ENCODE measurements at regions not wholly inside any gene's neighbourhood (a gene's known extent, or its start where the extent isn't known, plus 50 kb on each side); places are given as distances from the start of the nearest gene placed in this dataset.
"Not testable (repeated sequence)": the region's sequence is repeated elsewhere in the genome, so short reads cannot be mapped to it uniquely, and the experiment has no call there.

DNA sequence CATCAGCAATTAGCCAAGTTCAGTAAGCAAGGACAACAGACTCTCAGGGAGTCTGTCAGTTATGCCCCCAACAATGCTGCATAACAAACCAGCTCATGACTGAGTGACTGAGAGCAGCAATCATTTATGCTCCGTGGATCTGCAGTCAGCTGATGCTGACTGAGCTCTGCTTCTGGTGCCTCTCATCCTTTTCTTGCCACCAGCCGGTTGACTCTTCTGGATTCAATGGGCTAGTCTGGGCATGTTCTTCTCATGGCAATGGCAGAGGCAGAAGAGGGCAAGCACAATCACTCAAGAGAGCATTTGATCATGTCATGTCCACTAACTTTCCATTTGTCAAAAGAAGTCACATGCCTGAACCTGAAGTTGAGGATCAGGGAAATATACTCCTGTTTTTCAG is 157.0 kb upstream of the NTRK2 start:
- DNase-seq: no peak

GRCh38 chr9:84513473-84513872 is 156.1 kb upstream of the NTRK2 start:
- no peak for DNase-seq

DNA sequence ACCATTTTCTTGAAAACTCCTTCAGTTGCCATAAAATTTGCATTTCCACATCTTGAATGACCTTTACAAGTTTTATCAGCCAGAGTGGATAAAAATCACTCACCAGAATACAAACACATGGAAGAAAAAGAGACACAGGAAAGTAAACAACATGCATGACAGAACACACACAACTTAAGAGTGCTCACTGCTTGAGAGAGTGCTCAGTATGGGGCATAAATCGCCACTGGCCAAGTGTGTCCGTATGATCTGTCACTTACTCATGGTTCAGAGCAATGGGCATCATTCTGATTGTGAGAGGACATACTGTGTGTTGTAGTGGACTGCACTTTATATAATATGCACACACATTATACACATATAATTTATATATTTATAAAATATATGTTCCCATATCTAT is 155.6 kb upstream of the NTRK2 start:
- DNase-seq: no peak

DNA sequence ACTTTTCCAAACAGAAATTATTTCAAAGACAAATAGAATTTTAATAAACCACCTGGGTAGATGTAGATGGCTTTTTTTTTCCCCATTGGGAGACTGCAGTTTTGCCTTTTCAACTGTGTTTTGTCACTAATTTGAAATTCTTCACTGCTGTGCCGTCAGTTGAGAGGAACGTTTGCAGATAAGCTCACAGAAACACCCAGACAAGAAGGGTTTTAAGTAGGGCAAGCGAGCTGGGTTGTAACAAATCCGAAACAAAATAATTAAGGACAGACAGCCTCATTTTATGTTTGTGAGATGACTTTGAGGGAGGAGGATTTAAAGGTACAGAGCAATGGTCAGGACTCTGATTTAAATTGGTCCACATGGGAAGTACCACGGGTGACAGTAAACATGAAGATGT is 155.1 kb upstream of the NTRK2 start:
- DNase-seq: no peak

GRCh38 chr9:84517026-84517425 is 152.5 kb upstream of the NTRK2 start:
- DNase-seq: no peak

GRCh38 chr9:84519413-84519812 is 150.1 kb upstream of the NTRK2 start:
- no peak for DNase-seq

- DNase-seq: no peak
These were observed 148.3 kb upstream of the NTRK2 start for GRCh38 chr9:84521208-84521607.

DNA sequence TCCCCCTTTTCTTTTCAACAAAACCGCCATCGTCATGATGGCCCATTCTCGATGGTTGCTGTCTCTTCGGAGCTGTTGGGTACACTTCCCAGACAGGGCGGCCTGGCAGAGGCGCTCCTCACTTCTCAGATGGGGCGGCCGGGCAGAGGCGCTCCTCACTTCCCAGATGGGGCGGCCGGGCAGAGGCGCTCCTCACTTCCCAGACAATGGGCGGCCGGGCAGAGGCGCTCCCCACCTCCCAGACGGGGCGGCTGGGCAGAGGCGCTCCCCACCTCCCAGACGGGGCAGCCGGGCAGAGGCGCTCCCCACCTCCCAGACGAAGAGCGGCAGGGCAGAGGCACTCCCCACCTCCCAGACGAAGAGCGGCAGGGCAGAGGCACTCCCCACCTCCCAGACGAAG is 143.3 kb upstream of the NTRK2 start:
- not testable (repeated sequence) for DNase-seq

DNA sequence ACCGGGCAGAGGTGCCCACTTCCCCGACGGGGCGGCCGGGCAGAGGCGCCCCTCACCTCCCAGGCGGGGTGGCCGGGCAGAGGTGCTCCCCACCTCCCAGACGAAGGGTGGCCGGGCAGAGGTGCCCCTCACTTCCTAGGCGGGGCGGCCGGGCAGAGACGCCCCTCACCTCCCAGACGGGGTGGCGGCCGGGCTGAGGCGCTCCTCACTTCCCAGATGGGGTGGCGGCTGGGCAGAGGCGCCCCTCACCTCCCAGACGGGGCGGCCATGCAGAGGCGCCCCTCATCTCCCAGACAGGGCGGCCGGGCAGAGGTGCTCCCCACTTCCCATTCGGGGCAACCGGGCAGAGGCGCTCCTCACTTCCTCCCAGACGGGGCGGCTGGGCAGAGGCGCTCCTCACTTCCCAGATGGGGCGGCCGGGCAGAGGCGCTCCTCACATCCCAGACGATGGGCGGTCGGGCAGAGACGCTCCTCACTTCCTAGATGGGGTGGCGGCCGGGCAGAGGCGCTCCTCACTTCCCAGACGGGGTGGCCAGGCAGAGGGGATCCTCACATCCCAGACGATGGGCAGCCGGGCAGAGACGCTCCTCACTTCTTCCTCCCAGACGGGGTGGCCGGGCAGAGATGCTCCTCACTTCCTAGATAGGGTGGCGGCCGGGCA is 142.3 kb upstream of the NTRK2 start:
- DNase-seq: not testable (repeated sequence)

- DNase-seq: not testable (repeated sequence)
These were observed 133.6 kb upstream of the NTRK2 start for GRCh38 chr9:84535973-84536372.

DNA sequence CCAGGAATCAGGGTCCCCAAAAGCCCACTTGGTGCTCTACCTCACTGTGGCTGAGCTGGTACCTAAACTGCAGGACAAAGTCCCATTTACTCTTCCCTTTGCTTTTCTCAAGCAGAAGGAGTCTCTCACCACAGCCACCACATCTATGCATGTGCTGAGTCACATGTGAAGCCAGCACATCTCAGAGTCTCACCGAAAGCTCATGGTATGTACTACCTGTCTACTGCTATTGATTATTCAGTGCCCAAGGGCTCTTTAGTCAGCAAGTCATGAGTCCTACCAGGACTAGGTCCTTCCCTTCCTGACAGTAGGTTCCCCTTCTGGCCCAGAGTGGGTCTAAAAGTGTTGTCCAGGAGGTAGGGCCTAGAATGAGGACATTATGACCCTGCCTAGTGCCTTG is 130.7 kb upstream of the NTRK2 start:
- DNase-seq: no peak

- no peak for DNase-seq
These were observed 127.0 kb upstream of the NTRK2 start for GRCh38 chr9:84542554-84542953.

DNA sequence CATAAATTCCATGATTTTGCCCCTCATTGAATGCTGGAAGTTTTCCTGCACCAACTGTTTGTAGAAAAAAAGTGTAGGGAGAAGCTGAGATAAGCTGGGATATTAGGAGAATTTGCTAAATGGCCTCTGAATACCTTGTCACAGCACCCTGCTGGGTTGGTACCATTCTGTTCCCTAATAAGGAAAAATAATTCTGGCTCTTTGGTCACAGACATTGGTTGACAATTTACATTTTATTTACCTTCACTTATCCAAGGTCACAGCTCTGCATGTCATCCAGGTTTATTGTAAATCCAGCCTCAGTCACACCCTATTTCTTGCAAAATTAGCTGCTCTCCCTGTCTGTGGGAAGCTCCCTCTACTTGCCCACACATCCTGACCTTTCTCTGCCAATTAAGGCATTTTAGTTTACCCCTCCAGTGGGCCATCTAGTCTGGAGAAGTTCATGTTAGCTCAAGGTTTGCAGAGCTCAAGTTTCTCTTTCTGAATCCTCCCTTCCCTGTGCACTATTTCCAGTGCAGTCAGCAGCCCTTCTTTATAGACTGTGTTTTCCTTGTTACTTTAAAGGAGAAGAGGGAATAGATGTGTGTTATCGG is 115.4 kb upstream of the NTRK2 start:
- no peak for DNase-seq

- no peak for DNase-seq
These were observed 113.0 kb upstream of the NTRK2 start for GRCh38 chr9:84556556-84556955.

- no peak for DNase-seq
These were observed 111.8 kb upstream of the NTRK2 start for GRCh38 chr9:84557751-84558150.

DNA sequence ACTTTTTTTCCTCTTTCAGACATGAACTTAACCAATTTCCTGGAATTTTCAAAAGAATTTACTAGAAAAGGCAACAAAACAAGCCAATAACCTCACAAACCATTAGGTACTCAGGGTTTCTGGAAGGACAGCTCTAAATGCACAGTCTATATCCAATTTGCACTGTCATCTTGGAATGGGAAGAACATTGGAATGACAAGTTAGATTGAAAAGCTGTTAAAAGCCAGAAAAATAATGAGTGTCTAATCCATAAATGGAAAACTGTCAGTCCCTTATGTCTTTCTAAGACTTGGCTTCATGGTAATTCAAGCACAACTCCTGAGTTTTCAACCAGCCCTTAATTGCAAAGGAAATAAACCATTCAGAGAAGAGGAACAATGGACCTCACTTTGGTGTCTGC is 105.8 kb upstream of the NTRK2 start:
- DNase-seq: no peak

- DNase-seq: no peak
These were observed 101.7 kb upstream of the NTRK2 start for GRCh38 chr9:84567805-84568204.

DNA sequence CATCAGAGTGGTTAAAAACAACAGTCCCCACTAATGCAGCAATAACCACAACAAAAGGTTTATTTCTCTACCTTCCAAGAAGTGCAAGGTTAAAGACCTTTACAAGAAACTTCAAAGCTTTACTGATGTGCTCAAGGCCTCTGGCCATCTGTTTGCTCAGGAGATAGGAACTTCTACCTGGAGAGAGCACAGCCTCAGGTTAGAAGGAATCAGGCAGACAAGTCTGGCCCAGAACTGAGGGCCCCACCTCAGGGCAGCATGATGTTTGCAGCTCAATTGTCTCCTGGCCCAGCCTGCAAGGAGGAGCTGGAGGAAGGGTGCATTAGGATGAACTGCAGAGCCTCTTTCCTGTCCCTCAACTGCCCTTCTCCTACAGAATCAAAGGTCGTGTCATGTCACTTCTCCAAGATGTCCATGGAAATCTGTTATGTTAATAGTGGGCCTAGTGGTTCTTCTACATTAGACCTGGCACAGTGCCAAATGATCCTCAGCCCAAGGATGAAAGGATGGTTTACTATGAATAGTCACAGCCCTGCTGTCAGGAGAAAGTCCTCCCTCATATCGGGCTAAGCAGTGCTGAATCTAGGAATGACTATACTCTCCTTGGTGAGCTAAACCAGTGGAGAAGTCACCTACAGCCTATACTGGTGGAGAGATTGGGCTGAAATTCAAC is 98.9 kb upstream of the NTRK2 start:
- no peak for DNase-seq

DNA sequence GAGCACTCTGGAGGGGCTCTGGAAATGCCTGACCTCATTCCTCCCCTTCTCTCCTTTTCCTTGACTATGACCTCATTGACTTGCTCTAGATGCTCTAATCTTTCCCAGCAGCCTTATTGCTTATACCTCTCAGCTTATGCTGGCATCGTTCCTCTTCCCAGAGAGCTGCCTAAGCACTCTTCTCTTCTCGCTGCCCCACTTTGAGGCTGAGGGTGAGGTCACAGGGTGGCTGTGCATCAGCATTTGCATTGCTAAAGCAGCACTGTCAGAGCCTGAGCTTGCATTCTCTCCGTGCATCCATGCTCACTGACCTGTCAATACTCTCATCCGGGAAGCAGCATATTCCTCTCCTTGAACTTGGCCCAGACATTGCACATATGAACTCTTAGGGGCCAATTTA is 96.4 kb upstream of the NTRK2 start:
- DNase-seq: no peak

- DNase-seq: no peak
These were observed 93.8 kb upstream of the NTRK2 start for GRCh38 chr9:84575705-84576104.

GRCh38 chr9:84583866-84584265 is 85.7 kb upstream of the NTRK2 start:
- no peak for DNase-seq

GRCh38 chr9:84586662-84587061 is 82.9 kb upstream of the NTRK2 start:
- DNase-seq: no peak

- DNase-seq: no peak
These were observed 82.4 kb upstream of the NTRK2 start for GRCh38 chr9:84587153-84587552.

GRCh38 chr9:84589542-84589941 is 80.0 kb upstream of the NTRK2 start:
- no peak for DNase-seq

DNA sequence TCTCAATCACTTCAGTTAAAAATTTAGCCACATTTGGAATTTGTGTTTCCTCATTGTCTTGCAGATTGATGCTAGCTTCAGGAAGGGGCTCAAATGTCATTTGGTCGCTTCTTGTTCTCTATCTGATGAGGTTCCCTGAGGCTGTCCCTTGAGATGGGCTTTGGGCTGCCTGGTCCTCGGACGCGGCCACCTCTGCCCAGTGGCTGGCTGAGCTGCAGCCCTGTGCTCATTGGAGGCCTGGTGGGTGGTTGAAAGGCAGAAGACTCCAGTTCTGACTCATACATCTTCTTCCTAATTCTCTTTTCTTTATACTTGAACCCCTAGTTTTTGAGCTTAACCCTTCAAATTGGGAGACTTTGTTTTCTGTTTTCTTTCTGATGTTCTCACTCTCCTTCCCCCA is 78.8 kb upstream of the NTRK2 start:
- no peak for DNase-seq
